ENCODE measurements at regions not wholly inside any gene's neighbourhood (a gene's known extent, or its start where the extent isn't known, plus 50 kb on each side); places are given as distances from the start of the nearest gene placed in this dataset.
"Not testable (repeated sequence)": the region's sequence is repeated elsewhere in the genome, so short reads cannot be mapped to it uniquely, and the experiment has no call there.

- 47% methylated on average over 2 of the region's 7 CpGs for WGBS (ENCODE audit: insufficient coverage)
- Histone ChIP-seq H3K9me3 (ENCODE audit: control insufficient read depth, insufficient read depth, low read length) (no peaks in the 10 kb centered on the region), H3K27ac (ENCODE audit: low read depth, low read length) (no peak overlapping the region), H3K4me3 (ENCODE audit: low read depth, low read length) (no peak overlapping the region), H3K27me3 (ENCODE audit: control insufficient read depth, insufficient read depth, low read length) (no peaks in the 10 kb centered on the region), H3K4me1 (ENCODE audit: control insufficient read depth, insufficient read depth, low read length) (no peaks in the 10 kb centered on the region), H3K36me3 (ENCODE audit: control insufficient read depth, insufficient read depth, low read length) (no peaks in the 10 kb centered on the region)
- peak in 1 of 6 donors; percentile 69 for DNase-seq (ENCODE audit: low read depth in 4 of 6, low spot score in 6 of 6)
Measured at GRCh38 chr4:28482580-28483270, 1622.1 kb downstream of the STIM2 start.

DNA sequence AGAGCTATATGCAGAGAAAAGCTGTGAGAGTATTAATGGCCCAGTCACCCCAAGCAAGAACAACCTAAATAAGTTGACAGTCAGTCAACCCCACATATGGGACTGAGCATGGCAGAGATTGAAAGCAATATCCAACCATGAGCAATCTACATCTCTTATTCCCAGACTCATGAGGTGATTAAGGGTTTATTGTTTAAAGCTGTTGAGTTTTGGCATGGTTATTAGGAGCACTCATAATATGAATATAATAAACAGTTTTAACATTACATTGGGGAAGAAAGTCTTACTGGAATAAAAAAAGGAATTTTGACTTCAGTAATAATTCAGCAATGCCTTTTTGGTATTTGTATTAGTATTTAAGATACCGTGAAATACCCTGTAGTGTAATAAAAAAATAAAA is 1627.4 kb downstream of the STIM2 start:
- no peak for DNase-seq (ENCODE audit: low read depth in 4 of 6, low spot score in 6 of 6)
- H3K27ac ChIP-seq (ENCODE audit: low read depth, low read length): no peak overlapping the region
- H3K4me1 ChIP-seq (ENCODE audit: control insufficient read depth, insufficient read depth, low read length): no peaks in the 10 kb centered on the region
- WGBS (ENCODE audit: insufficient coverage): no CpG with 5 or more reads among the region's 1 CpG
- no peaks in the 10 kb centered on the region for H3K9me3 ChIP-seq (ENCODE audit: control insufficient read depth, insufficient read depth, low read length)
- no peaks in the 10 kb centered on the region for H3K36me3 ChIP-seq (ENCODE audit: control insufficient read depth, insufficient read depth, low read length)
- no peaks in the 10 kb centered on the region for H3K27me3 ChIP-seq (ENCODE audit: control insufficient read depth, insufficient read depth, low read length)
- H3K4me3 ChIP-seq (ENCODE audit: low read depth, low read length): no peak overlapping the region

- Histone ChIP-seq H3K4me3 (ENCODE audit: low read depth, low read length) (no peak overlapping the region), H3K27ac (ENCODE audit: low read depth, low read length) (no peak overlapping the region), H3K27me3 (ENCODE audit: control insufficient read depth, insufficient read depth, low read length) (no peaks in the 10 kb centered on the region), H3K36me3 (ENCODE audit: control insufficient read depth, insufficient read depth, low read length) (no peaks in the 10 kb centered on the region), H3K4me1 (ENCODE audit: control insufficient read depth, insufficient read depth, low read length) (no peaks in the 10 kb centered on the region), H3K9me3 (ENCODE audit: control insufficient read depth, insufficient read depth, low read length) (no peaks in the 10 kb centered on the region)
- WGBS (ENCODE audit: insufficient coverage): no CpG with 5 or more reads among the region's 3 CpGs
- peak in 1 of 6 donors; percentile 26 for DNase-seq (ENCODE audit: low read depth in 4 of 6, low spot score in 6 of 6)
Measured at GRCh38 chr4:28490669-28491068, 1630.0 kb downstream of the STIM2 start.

- no peak overlapping the region for H3K4me3 ChIP-seq (ENCODE audit: low read depth, low read length)
- no peaks in the 10 kb centered on the region for H3K9me3 ChIP-seq (ENCODE audit: control insufficient read depth, insufficient read depth, low read length)
- no peak for DNase-seq (ENCODE audit: low read depth in 4 of 6, low spot score in 6 of 6)
- no CpG with 5 or more reads among the region's 4 CpGs for WGBS (ENCODE audit: insufficient coverage)
- no peaks in the 10 kb centered on the region for H3K36me3 ChIP-seq (ENCODE audit: control insufficient read depth, insufficient read depth, low read length)
- no peaks in the 10 kb centered on the region for H3K4me1 ChIP-seq (ENCODE audit: control insufficient read depth, insufficient read depth, low read length)
- H3K27me3 ChIP-seq (ENCODE audit: control insufficient read depth, insufficient read depth, low read length): no peaks in the 10 kb centered on the region
- no peak overlapping the region for H3K27ac ChIP-seq (ENCODE audit: low read depth, low read length)
Measured at GRCh38 chr4:28505064-28505463, 1644.4 kb downstream of the STIM2 start.

DNA sequence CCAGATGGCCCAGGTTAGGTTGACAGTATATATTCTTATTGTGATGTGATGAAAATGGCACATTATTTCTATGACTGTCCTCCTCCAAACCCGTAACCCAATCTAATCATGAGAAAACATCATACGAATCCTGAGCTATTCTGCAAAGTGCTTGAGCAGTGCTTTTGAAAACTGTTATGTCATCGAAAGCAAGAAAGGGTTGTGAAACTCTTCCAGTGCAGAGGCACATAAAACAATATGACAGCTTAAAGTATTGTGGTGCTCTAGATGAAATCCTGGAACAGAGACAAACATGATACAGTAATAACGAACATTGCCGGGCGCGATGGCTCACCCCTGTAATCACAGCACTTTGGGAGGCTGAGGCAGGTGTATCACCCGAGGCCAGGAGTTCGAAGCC is 1648.0 kb downstream of the STIM2 start:
- H3K27ac ChIP-seq (ENCODE audit: low read depth, low read length): no peak overlapping the region
- WGBS (ENCODE audit: insufficient coverage): 92% methylated on average over 6 of the region's 9 CpGs
- no peaks in the 10 kb centered on the region for H3K27me3 ChIP-seq (ENCODE audit: control insufficient read depth, insufficient read depth, low read length)
- H3K4me1 ChIP-seq (ENCODE audit: control insufficient read depth, insufficient read depth, low read length): no peaks in the 10 kb centered on the region
- H3K4me3 ChIP-seq (ENCODE audit: low read depth, low read length): no peak overlapping the region
- H3K9me3 ChIP-seq (ENCODE audit: control insufficient read depth, insufficient read depth, low read length): no peaks in the 10 kb centered on the region
- H3K36me3 ChIP-seq (ENCODE audit: control insufficient read depth, insufficient read depth, low read length): no peaks in the 10 kb centered on the region
- no peak for DNase-seq (ENCODE audit: low read depth in 4 of 6, low spot score in 6 of 6)

DNA sequence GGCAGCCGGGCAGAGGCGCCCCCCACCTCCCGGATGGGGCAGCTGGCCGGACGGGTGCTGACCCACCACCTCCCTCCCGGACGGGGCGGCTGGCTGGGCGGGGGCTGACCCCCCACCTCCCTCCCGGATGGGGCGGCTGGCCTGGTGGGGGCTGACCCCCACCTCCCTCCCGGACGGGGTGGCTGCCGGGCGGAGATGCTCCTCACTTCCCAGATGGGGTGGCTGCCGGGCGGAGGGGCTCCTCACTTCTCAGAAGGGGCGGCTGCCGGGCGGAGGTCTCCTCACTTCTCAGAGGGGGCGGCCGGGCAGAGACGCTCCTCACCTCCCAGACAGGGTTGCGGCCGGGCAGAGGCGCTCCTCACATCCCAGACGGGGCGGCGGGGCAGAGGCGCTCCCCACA is 1654.1 kb downstream of the STIM2 start:
- not testable (repeated sequence) for H3K27ac ChIP-seq (ENCODE audit: low read depth, low read length); H3K4me1 ChIP-seq (ENCODE audit: control insufficient read depth, insufficient read depth, low read length); H3K27me3 ChIP-seq (ENCODE audit: control insufficient read depth, insufficient read depth, low read length); H3K4me3 ChIP-seq (ENCODE audit: low read depth, low read length); H3K9me3 ChIP-seq (ENCODE audit: control insufficient read depth, insufficient read depth, low read length); H3K36me3 ChIP-seq (ENCODE audit: control insufficient read depth, insufficient read depth, low read length); DNase-seq (ENCODE audit: low read depth in 4 of 6, low spot score in 6 of 6)
- 91% methylated on average over 16 of the region's 30 CpGs for WGBS (ENCODE audit: insufficient coverage)

GRCh38 chr4:28518561-28519165 is 1658.0 kb downstream of the STIM2 start:
- Histone ChIP-seq H3K4me1 (ENCODE audit: control insufficient read depth, insufficient read depth, low read length) (no peaks in the 10 kb centered on the region), H3K27ac (ENCODE audit: low read depth, low read length) (no peak overlapping the region), H3K36me3 (ENCODE audit: control insufficient read depth, insufficient read depth, low read length) (no peaks in the 10 kb centered on the region), H3K4me3 (ENCODE audit: low read depth, low read length) (no peak overlapping the region), H3K9me3 (ENCODE audit: control insufficient read depth, insufficient read depth, low read length) (no peaks in the 10 kb centered on the region), H3K27me3 (ENCODE audit: control insufficient read depth, insufficient read depth, low read length) (no peaks in the 10 kb centered on the region)
- no peak for DNase-seq (ENCODE audit: low read depth in 4 of 6, low spot score in 6 of 6)
- WGBS (ENCODE audit: insufficient coverage): no CpG with 5 or more reads among the region's 1 CpG

- H3K4me3 ChIP-seq (ENCODE audit: low read depth, low read length): no peak overlapping the region
- no peak overlapping the region for H3K27ac ChIP-seq (ENCODE audit: low read depth, low read length)
- WGBS (ENCODE audit: insufficient coverage): 42% methylated on average over 2 of the region's 3 CpGs
- H3K36me3 ChIP-seq (ENCODE audit: control insufficient read depth, insufficient read depth, low read length): no peaks in the 10 kb centered on the region
- no peaks in the 10 kb centered on the region for H3K27me3 ChIP-seq (ENCODE audit: control insufficient read depth, insufficient read depth, low read length)
- no peaks in the 10 kb centered on the region for H3K4me1 ChIP-seq (ENCODE audit: control insufficient read depth, insufficient read depth, low read length)
- H3K9me3 ChIP-seq (ENCODE audit: control insufficient read depth, insufficient read depth, low read length): no peaks in the 10 kb centered on the region
- peak in 2 of 6 donors; percentile 28 to 88 for DNase-seq (ENCODE audit: low read depth in 4 of 6, low spot score in 6 of 6)
Measured at GRCh38 chr4:28523681-28524190, 1663.1 kb downstream of the STIM2 start.

DNA sequence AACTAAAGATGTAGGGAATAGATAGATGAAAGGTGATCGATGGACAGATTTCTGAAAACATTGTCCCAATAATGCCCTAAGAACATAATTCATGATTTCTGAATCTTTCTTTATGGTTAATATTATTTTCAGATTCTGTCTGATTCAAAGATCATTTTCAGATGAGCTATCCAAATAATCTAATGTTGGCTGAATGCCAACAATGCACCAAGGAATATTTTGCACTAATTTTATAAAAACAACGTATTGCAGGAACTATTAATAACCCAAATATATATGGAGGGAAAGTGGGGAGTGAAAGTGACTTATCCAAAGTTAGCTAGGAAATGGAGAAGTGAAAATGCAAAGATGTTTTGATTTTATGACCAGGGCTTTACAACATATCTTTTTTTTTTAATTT is 1675.5 kb downstream of the STIM2 start:
- DNase-seq (ENCODE audit: low read depth in 4 of 6, low spot score in 6 of 6): no peak
- no peaks in the 10 kb centered on the region for H3K9me3 ChIP-seq (ENCODE audit: control insufficient read depth, insufficient read depth, low read length)
- no peaks in the 10 kb centered on the region for H3K27me3 ChIP-seq (ENCODE audit: control insufficient read depth, insufficient read depth, low read length)
- no peak overlapping the region for H3K27ac ChIP-seq (ENCODE audit: low read depth, low read length)
- no peaks in the 10 kb centered on the region for H3K4me1 ChIP-seq (ENCODE audit: control insufficient read depth, insufficient read depth, low read length)
- no CpG with 5 or more reads among the region's 2 CpGs for WGBS (ENCODE audit: insufficient coverage)
- H3K4me3 ChIP-seq (ENCODE audit: low read depth, low read length): no peak overlapping the region
- no peaks in the 10 kb centered on the region for H3K36me3 ChIP-seq (ENCODE audit: control insufficient read depth, insufficient read depth, low read length)

GRCh38 chr4:28545986-28546385 is 1685.3 kb downstream of the STIM2 start:
- H3K4me1 ChIP-seq (ENCODE audit: control insufficient read depth, insufficient read depth, low read length): no peaks in the 10 kb centered on the region
- WGBS (ENCODE audit: insufficient coverage): no CpG with 5 or more reads among the region's 1 CpG
- peak in 2 of 6 donors; percentile 24 to 85 for DNase-seq (ENCODE audit: low read depth in 4 of 6, low spot score in 6 of 6)
- H3K36me3 ChIP-seq (ENCODE audit: control insufficient read depth, insufficient read depth, low read length): no peaks in the 10 kb centered on the region
- no peaks in the 10 kb centered on the region for H3K27me3 ChIP-seq (ENCODE audit: control insufficient read depth, insufficient read depth, low read length)
- H3K9me3 ChIP-seq (ENCODE audit: control insufficient read depth, insufficient read depth, low read length): no peaks in the 10 kb centered on the region
- no peak overlapping the region for H3K4me3 ChIP-seq (ENCODE audit: low read depth, low read length)
- H3K27ac ChIP-seq (ENCODE audit: low read depth, low read length): no peak overlapping the region

All from spinal cord (tissue), 9 donors.